ENCODE measurements at regions not wholly inside any gene's neighbourhood (a gene's known extent, or its start where the extent isn't known, plus 50 kb on each side); places are given as distances from the start of the nearest gene placed in this dataset.

GRCh38 chr1:57872913-57873312, 449.1 kb upstream of the DAB1 start:
- DNase-seq (ENCODE audit: low spot score): no peak

GRCh38 chr1:57868908-57869307, 445.0 kb upstream of the DAB1 start:
- no peak for DNase-seq (ENCODE audit: low spot score)

- no peak for DNase-seq (ENCODE audit: low spot score)
Measured at GRCh38 chr1:57868239-57868638, 444.4 kb upstream of the DAB1 start.

- DNase-seq (ENCODE audit: low spot score): no peak
Measured at GRCh38 chr1:57866998-57867397, 443.1 kb upstream of the DAB1 start.

- DNase-seq (ENCODE audit: low spot score): no peak
Measured at GRCh38 chr1:57860931-57861565, 437.2 kb upstream of the DAB1 start.

- no peak for DNase-seq (ENCODE audit: low spot score)
Measured at GRCh38 chr1:57860325-57860724, 436.5 kb upstream of the DAB1 start.

- no peak for DNase-seq (ENCODE audit: low spot score)
Measured at GRCh38 chr1:57858740-57859139, 434.9 kb upstream of the DAB1 start.

GRCh38 chr1:57857809-57858208, 433.9 kb upstream of the DAB1 start:
- no peak for DNase-seq (ENCODE audit: low spot score)

GRCh38 chr1:57854436-57854835, 430.6 kb upstream of the DAB1 start:
- no peak for DNase-seq (ENCODE audit: low spot score)

- DNase-seq (ENCODE audit: low spot score): no peak
Measured at GRCh38 chr1:57850176-57850940, 426.5 kb upstream of the DAB1 start.

- DNase-seq (ENCODE audit: low spot score): no peak
Measured at GRCh38 chr1:57848406-57848805, 424.5 kb upstream of the DAB1 start.

- DNase-seq (ENCODE audit: low spot score): no peak
Measured at GRCh38 chr1:57845041-57845440, 421.2 kb upstream of the DAB1 start.

- no peak for DNase-seq (ENCODE audit: low spot score)
Measured at GRCh38 chr1:57844382-57844980, 420.6 kb upstream of the DAB1 start.

GRCh38 chr1:57843760-57844159, 419.9 kb upstream of the DAB1 start:
- DNase-seq (ENCODE audit: low spot score): no peak

GRCh38 chr1:57839526-57839925, 415.7 kb upstream of the DAB1 start:
- no peak for DNase-seq (ENCODE audit: low spot score)

- DNase-seq (ENCODE audit: low spot score): no peak
Measured at GRCh38 chr1:57839067-57839466, 415.2 kb upstream of the DAB1 start.

GRCh38 chr1:57835620-57836019, 411.8 kb upstream of the DAB1 start:
- DNase-seq (ENCODE audit: low spot score): peak; percentile 5

GRCh38 chr1:57833296-57833695, 409.4 kb upstream of the DAB1 start:
- DNase-seq (ENCODE audit: low spot score): no peak

GRCh38 chr1:57832612-57833011, 408.8 kb upstream of the DAB1 start:
- no peak for DNase-seq (ENCODE audit: low spot score)

GRCh38 chr1:57831624-57832023, 407.8 kb upstream of the DAB1 start:
- DNase-seq (ENCODE audit: low spot score): peak; percentile 4

- DNase-seq (ENCODE audit: low spot score): no peak
Measured at GRCh38 chr1:57826535-57826934, 402.7 kb upstream of the DAB1 start.

GRCh38 chr1:57824535-57824934, 400.7 kb upstream of the DAB1 start:
- DNase-seq (ENCODE audit: low spot score): no peak

Measured in HT-29 (cell line).